ENCODE measurements at regions not wholly inside any gene's neighbourhood (a gene's known extent, or its start where the extent isn't known, plus 50 kb on each side); places are given as distances from the start of the nearest gene placed in this dataset.

DNA sequence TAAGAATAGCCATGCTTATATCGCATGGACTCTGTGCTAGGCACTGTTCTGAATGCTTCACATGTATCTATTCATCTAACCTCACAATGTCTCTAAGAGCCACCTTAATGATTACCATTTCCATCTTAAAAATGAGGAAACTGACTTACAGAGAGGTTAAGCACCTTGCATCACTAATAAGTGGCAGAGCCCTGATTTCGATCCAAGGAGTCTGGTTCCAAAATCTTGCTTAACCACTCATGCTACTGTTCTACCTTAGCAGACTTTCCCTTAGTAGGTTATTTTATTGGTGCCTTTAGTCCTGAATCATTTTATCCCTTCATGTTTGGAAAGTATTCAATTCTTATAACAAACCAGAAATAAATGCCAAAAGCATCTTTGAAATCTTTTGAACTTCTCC lies 89.2 kb upstream of the DCBLD2 start:
- ATAC-seq (ENCODE audit: low read depth in 2 of 2) (no peak), DNase-seq (no peak)
- Mint-ChIP-seq H3K27ac (no peak overlapping the region), H3K27me3 (peaks cover 0 to 13% (median 0%) of the 10 kb centered on the region in 3 donors), H3K9me3 (peaks cover 0 to 12% (median 4%) of the 10 kb centered on the region in 7 donors), H3K4me3 (no peak overlapping the region), H3K36me3 (no peaks in the 10 kb centered on the region), H3K4me1 (no peaks in the 10 kb centered on the region)

DNA sequence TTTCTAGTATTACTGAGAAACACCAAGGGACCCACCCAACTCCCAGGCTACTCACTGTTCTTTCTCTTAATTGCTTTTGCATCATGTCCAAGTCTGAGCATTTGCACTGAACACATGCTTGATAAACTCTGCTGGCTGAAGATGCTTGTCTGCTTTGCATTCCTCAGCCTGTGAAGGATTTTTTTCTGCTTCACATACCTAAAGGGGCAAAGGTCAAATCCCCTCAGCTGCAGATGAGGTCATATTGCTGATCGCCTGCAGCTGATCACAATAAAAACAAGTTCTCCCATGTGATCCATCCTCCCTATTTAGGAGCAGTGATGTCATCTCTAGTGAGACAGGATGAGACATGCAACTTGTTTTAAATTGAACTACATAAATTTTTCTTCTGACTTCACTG lies 84.6 kb upstream of the DCBLD2 start:
- no peaks in the 10 kb centered on the region for H3K36me3 Mint-ChIP-seq
- H3K27ac Mint-ChIP-seq: no peak overlapping the region
- no peak overlapping the region for H3K4me3 Mint-ChIP-seq
- no peak for ATAC-seq (ENCODE audit: low read depth in 2 of 2)
- no peaks in the 10 kb centered on the region for H3K4me1 Mint-ChIP-seq
- peaks cover 0 to 11% (median 0%) of the 10 kb centered on the region in 7 donors for H3K9me3 Mint-ChIP-seq
- peaks cover 0 to 8% (median 5%) of the 10 kb centered on the region in 3 donors for H3K27me3 Mint-ChIP-seq
- no peak for DNase-seq

DNA sequence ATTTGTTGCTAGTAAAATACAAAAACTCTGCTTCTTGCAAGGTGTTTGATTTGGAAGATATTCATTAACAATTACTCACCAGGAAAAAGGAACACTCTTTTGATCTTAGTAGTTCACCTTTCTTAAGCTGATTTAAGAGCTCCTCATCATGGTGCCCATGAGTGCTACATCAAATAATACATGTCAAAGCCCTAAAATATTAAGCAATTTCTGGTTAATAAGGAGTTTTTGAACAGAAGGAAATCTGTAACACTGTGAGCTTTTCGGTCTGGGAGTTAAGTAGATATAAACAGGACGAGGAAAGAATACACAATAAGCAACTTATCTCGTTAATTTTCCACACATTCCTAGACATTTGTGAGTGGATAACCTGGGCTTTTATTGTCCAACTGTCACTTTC lies 83.9 kb upstream of the DCBLD2 start:
- ATAC-seq (ENCODE audit: low read depth in 2 of 2) (no peak), DNase-seq (no peak)
- Mint-ChIP-seq H3K27me3 (peaks cover 0 to 8% (median 5%) of the 10 kb centered on the region in 3 donors), H3K4me3 (no peak overlapping the region), H3K4me1 (no peaks in the 10 kb centered on the region), H3K36me3 (no peaks in the 10 kb centered on the region), H3K27ac (no peak overlapping the region), H3K9me3 (peaks cover 0 to 11% (median 0%) of the 10 kb centered on the region in 7 donors)

DNA sequence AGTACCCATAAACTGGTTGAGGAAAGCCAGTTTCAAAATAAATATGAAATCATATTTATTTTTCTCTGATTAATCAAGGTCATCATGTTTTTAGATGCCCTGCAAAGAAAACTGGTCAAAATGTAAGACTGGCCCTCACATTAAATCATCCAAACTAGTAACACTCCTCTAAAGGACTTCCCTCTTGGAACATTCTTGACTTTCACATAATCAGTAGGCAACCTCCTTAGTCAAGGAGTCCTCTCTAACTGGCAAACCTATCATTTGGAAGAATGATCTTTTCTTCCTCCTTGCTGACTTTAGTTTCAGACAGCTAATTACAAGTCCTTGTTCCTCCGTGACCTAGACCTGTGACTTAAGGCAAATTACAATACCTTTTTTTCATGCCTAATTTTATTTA lies 82.5 kb upstream of the DCBLD2 start:
- Mint-ChIP-seq H3K27ac (no peak overlapping the region), H3K4me3 (no peak overlapping the region), H3K36me3 (no peaks in the 10 kb centered on the region), H3K27me3 (peaks cover 0 to 12% (median 5%) of the 10 kb centered on the region in 3 donors), H3K9me3 (peaks cover 0 to 9% (median 0%) of the 10 kb centered on the region in 7 donors), H3K4me1 (no peaks in the 10 kb centered on the region)
- DNase-seq: no peak
- ATAC-seq (ENCODE audit: low read depth in 2 of 2): no peak

DNA sequence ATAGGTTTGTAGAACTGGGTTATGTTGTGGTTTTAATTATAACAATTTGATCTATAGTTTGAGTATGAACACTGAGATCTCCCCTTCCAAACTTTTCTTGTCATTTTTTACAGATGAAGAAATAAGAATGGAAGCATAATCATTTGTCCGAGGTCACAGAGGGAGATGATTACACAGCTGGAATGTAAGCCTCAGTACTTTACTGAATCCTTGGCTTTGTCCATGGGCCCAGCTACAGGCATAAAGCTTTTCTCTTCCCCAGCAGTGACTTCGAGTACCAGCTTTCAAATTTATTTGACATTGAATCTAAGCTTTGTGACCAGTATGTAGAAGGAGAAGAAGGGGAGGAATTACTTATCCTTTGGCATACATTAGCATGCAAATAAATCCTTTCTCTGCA lies 80.9 kb upstream of the DCBLD2 start:
- peaks cover 0 to 5% (median 0%) of the 10 kb centered on the region in 7 donors for H3K9me3 Mint-ChIP-seq
- H3K4me3 Mint-ChIP-seq: no peak overlapping the region
- no peaks in the 10 kb centered on the region for H3K36me3 Mint-ChIP-seq
- H3K27ac Mint-ChIP-seq: no peak overlapping the region
- DNase-seq (no peak), ATAC-seq (ENCODE audit: low read depth in 2 of 2) (no peak)
- H3K4me1 Mint-ChIP-seq: no peaks in the 10 kb centered on the region
- peaks cover 0 to 11% (median 5%) of the 10 kb centered on the region in 3 donors for H3K27me3 Mint-ChIP-seq

DNA sequence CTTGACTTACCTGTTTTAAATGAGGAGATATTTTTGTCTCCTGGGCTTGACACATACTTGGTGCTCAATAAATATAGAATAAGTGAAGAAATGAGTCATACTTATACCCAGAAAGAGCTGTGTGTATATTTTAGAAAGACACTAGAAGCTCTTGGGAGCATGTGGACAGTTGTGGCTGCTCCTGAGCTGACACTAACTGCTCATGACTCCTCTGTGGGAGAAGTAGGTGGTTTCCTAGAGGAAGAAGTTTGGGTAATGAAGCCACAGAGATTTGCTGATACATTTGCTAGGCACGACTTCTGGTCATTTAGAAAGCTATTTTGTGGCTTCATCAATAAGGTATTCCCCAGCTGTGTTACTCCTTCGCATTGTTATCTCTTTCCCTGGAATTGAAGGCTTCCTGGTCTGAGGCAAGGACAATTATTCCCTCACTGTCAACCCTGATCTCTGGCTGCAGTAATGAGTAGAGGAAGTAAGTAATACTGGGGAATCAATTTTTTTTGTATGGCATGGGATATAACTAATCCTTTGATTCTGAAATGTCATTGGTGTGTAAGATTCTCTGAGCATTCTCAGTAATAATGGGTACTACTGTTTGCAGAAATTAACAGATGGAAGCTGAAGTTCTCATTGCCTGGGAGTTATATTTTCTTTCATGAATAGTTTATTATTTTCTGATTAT lies 79.6 kb upstream of the DCBLD2 start:
- ATAC-seq (ENCODE audit: low read depth in 2 of 2) (no peak), DNase-seq (no peak)
- no peak overlapping the region for H3K4me3 Mint-ChIP-seq
- no peaks in the 10 kb centered on the region for H3K4me1 Mint-ChIP-seq
- peaks cover 0 to 11% (median 5%) of the 10 kb centered on the region in 3 donors for H3K27me3 Mint-ChIP-seq
- no peak overlapping the region for H3K27ac Mint-ChIP-seq
- peaks cover 0 to 2% (median 0%) of the 10 kb centered on the region in 7 donors for H3K9me3 Mint-ChIP-seq
- H3K36me3 Mint-ChIP-seq: no peaks in the 10 kb centered on the region

DNA sequence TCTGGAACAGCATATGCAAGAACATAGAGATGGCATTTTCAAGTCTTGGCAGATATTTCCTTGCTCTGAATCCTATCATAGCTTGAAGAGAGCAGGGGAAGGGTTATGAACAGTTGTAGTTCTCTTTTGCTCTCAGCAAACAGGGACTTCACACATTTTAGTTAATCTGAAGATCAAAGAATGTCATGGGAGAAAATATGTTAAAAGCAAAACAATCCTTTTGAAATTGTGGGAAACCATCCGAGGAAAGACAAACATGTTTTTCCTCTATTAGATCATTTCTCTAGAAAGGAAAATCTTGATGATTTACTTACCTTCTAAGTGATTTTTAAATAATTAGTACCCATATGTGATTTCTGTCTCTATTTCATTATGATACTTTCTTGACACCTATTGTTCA lies 77.8 kb upstream of the DCBLD2 start:
- DNase-seq (no peak), ATAC-seq (ENCODE audit: low read depth in 2 of 2) (no peak)
- no peak overlapping the region for H3K27ac Mint-ChIP-seq
- peaks cover 0 to 13% (median 11%) of the 10 kb centered on the region in 3 donors for H3K27me3 Mint-ChIP-seq
- no peaks in the 10 kb centered on the region for H3K4me1 Mint-ChIP-seq
- H3K9me3 Mint-ChIP-seq: peaks cover 0 to 4% (median 0%) of the 10 kb centered on the region in 7 donors
- H3K36me3 Mint-ChIP-seq: no peaks in the 10 kb centered on the region
- H3K4me3 Mint-ChIP-seq: no peak overlapping the region

DNA sequence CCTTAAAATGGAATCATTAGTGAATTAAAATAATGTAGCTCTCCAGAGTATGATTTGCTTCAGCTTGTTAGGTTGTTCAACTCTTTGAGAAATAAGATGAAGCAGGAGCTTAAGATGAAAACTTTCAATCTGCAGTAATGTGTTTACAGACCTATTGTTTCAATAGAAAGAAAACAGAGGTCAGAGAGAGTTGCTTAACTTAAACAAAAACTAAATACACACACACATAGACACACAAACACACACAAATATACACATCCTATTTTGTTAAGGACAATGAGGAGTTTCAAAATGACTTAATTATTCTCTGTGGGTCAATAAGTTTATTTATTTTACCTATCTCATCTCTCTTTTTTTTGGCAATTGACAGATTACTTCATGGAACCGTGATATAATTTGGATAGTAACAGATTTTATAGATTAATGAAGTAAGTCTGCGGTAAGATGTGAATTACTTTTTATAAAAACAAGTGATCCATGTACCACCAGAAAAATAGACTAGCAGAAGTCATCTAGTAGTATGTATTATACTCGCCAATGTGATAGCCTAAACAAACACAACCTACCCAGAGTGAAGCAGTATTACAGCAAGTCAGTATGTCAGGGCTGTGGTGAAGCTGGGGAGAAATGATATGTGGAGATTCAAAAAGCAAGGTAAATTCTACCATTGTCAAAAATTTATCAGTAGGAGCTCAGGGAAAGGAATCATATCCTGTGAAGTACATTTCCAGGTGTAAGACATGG lies 76.7 kb upstream of the DCBLD2 start:
- ATAC-seq (ENCODE audit: low read depth in 2 of 2) (no peak), DNase-seq (no peak)
- Mint-ChIP-seq H3K4me1 (no peaks in the 10 kb centered on the region), H3K27ac (no peak overlapping the region), H3K27me3 (peaks cover 0 to 13% (median 11%) of the 10 kb centered on the region in 3 donors), H3K4me3 (no peak overlapping the region), H3K9me3 (peaks cover 0 to 4% (median 0%) of the 10 kb centered on the region in 7 donors), H3K36me3 (no peaks in the 10 kb centered on the region)

DNA sequence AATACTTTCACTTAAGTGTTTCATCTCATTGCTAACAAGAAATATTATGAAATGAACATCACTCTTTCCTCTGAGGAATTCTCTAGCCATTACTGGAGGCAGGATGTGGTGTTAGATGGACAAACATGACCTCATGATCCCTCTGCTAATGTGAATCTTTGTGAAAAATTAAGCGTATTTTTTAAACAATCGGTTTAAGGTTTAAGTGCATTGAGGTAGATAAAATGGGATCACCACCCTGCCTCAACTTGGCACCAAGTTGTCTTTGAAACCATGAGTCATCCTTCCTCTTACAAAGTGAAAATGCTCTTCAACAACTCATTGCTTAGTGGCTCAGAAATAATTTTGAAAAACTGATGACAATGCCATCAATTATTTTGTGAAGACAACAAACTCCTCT lies 76.0 kb upstream of the DCBLD2 start:
- Mint-ChIP-seq H3K4me1 (no peaks in the 10 kb centered on the region), H3K4me3 (no peak overlapping the region), H3K36me3 (no peaks in the 10 kb centered on the region), H3K27ac (no peak overlapping the region), H3K27me3 (peaks cover 0 to 15% (median 13%) of the 10 kb centered on the region in 3 donors), H3K9me3 (peaks cover 0 to 7% (median 4%) of the 10 kb centered on the region in 7 donors)
- DNase-seq (no peak), ATAC-seq (ENCODE audit: low read depth in 2 of 2) (no peak)

DNA sequence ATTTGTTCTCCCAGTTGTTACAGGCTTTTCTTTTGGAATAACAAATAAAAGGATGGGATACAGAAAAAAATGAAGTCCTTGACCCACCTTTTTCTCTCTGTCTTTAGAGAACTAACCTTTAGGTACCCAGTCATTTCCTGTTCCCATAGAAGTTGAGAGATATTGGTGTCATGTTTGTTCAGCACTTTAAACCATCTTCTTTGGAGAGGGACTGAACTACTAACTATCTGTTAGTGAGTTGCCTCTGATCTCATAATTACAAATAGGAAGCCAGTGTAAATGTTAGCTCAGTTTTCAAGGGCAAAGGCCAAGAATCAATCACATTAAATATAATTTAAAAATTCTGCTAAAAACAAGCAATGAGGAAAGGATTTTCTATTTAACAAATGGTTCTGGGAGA lies 72.9 kb upstream of the DCBLD2 start:
- peaks cover 0 to 11% (median 4%) of the 10 kb centered on the region in 7 donors for H3K9me3 Mint-ChIP-seq
- H3K27ac Mint-ChIP-seq: no peak overlapping the region
- no peak for ATAC-seq (ENCODE audit: low read depth in 2 of 2)

DNA sequence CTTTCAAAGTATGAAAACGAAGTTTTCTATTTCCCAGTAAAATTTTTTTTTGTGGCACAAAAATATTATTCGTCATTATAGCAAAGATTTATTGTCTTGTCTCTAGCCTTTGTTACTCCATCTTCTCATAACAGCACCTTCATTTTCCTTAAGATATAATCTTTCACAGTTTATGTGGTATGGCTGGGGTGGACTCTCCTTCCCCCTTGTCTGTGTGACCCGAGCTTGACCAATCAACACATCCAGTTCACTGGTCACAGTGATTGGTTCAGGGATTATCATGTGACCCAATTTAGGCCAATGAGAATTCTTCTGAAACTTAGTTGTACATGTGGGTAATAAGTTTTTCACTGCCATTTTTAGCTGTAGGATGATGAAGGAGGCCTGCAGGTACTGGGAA lies 71.2 kb upstream of the DCBLD2 start:
- ATAC-seq (ENCODE audit: low read depth in 2 of 2) (no peak), DNase-seq (no peak)
- Mint-ChIP-seq H3K27me3 (peaks cover 8 to 12% (median 9%) of the 10 kb centered on the region in 3 donors), H3K4me3 (no peak overlapping the region), H3K36me3 (no peaks in the 10 kb centered on the region), H3K27ac (peak overlapping the region in 1 of 6 donors; percentile 68), H3K4me1 (no peaks in the 10 kb centered on the region), H3K9me3 (peaks cover 0 to 11% (median 4%) of the 10 kb centered on the region in 7 donors)

More for the DNA sequence above, 72.9 kb upstream of the DCBLD2 start:
- peaks cover 8 to 15% (median 9%) of the 10 kb centered on the region in 3 donors for H3K27me3 Mint-ChIP-seq
- H3K4me1 Mint-ChIP-seq: no peaks in the 10 kb centered on the region
- H3K36me3 Mint-ChIP-seq: no peaks in the 10 kb centered on the region
- no peak overlapping the region for H3K4me3 Mint-ChIP-seq
- no peak for DNase-seq

DNA sequence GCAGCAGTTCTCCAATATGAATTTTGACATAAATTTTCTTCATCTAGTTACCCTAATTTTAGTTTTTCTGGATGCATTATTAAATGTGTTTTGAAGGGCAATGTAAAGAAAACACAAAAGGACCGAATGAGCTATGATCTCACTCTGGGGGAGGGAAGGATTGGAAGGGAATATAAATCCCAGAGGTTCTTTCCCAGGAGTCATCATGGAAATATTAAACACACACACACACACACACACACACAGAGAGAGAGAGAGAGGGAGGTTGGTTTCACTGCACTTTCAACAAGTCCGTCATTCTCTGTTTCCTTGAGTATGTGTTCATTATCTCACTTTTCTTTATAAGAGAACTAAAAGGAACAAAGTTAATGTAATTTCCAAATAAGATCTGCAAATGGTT lies 70.7 kb upstream of the DCBLD2 start:
- Mint-ChIP-seq H3K36me3 (no peaks in the 10 kb centered on the region), H3K4me1 (no peaks in the 10 kb centered on the region), H3K27ac (no peak overlapping the region), H3K27me3 (peaks cover 8 to 12% (median 9%) of the 10 kb centered on the region in 3 donors), H3K4me3 (no peak overlapping the region), H3K9me3 (peaks cover 0 to 11% (median 4%) of the 10 kb centered on the region in 7 donors)
- no peak for DNase-seq
- no peak for ATAC-seq (ENCODE audit: low read depth in 2 of 2)

DNA sequence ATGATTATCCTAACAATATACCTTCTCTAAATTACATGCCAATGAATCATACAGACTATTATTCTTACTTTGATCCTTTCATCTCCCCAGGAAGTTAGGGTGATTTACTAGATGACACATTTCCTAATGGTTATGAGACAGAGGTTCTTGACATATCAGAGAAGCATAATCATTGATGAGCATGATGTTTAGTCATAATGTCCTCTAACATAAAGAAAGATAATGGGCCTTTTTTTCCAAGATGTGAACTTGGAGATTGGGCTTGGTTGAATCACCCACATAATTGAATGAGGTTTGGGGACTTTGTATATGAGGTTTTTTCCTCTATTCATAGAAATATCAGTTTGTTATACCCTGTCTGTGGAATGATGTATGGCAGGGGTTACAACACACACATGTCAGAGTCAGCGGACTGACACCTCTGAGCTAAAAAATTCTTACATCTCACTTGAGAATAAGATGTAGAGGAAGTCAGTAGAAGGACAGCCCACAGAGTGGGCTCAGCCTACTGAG lies 69.7 kb upstream of the DCBLD2 start:
- Mint-ChIP-seq H3K27me3 (peaks cover 8 to 12% (median 9%) of the 10 kb centered on the region in 3 donors), H3K4me1 (no peaks in the 10 kb centered on the region), H3K9me3 (peaks cover 0 to 11% (median 4%) of the 10 kb centered on the region in 7 donors), H3K36me3 (no peaks in the 10 kb centered on the region), H3K27ac (no peak overlapping the region), H3K4me3 (no peak overlapping the region)
- DNase-seq: no peak
- ATAC-seq (ENCODE audit: low read depth in 2 of 2): no peak

DNA sequence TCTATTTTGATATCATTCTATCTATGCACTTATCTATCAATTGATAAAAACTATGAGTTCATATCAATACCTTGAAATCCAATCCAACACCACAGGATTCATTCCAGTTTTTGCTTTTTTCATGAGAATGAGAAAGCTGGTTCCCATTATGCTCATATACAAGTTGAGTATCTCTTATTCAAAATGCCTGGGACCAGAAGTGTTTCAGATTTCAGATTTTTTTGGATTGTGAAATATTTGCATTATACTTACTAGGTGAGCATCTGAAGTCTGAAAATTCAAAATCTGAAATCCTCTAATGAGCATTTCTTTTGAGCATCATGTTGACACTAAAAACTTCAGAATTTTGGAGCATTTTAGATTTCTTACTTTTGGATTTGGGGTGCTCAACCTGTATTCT lies 67.8 kb upstream of the DCBLD2 start:
- Mint-ChIP-seq H3K27me3 (peaks cover 0 to 12% (median 9%) of the 10 kb centered on the region in 3 donors), H3K9me3 (peaks cover 0 to 11% (median 4%) of the 10 kb centered on the region in 7 donors), H3K36me3 (no peaks in the 10 kb centered on the region)

More for the DNA sequence above, 67.8 kb upstream of the DCBLD2 start:
- Mint-ChIP-seq H3K4me1 (no peaks in the 10 kb centered on the region), H3K4me3 (no peak overlapping the region), H3K27ac (no peak overlapping the region)
- no peak for DNase-seq
- ATAC-seq (ENCODE audit: low read depth in 2 of 2): no peak

All from naive B cell (primary cell).